Bronchial epithelial cell (primary cell): ENCODE measurements at regions not wholly inside any gene's neighbourhood (a gene's known extent, or its start where the extent isn't known, plus 50 kb on each side); places are given as distances from the start of the nearest gene placed in this dataset.

Experiments used
- DNase-seq: peaks from one replicate; pipeline ENCODE4 v3.0.0-alpha.2; 2010; ENCODE audit warnings: low read depth
- FAIRE-seq: peaks from 2 replicates; lab custom pipeline; 2011; peaks lifted over from hg19 to GRCh38; lab: Jason Lieb, UNC
- H3K27me3 ChIP-seq: 2 replicates; pipeline ENCODE4 v1.5.1; 2011; ENCODE audit warnings: low read length; ENCODE audit not compliant: control insufficient read depth, insufficient read depth
- H3K36me3 ChIP-seq: 2 replicates; pipeline ENCODE4 v1.5.1; 2011; ENCODE audit warnings: low read length; ENCODE audit not compliant: control insufficient read depth, insufficient read depth
- H3K4me3 ChIP-seq: 2 replicates; pipeline ENCODE4 v1.5.1; 2011; ENCODE audit warnings: mild to moderate bottlenecking, low read depth, low read length, control low read depth
- CTCF ChIP-seq: IDR thresholded peaks from 2 replicates; pipeline ENCODE4 v1.5.1; 2011; ENCODE audit warnings: mild to moderate bottlenecking, moderate library complexity, low read length, control low read depth, inconsistent platforms; ENCODE audit not compliant: insufficient read depth, severe bottlenecking

DNA sequence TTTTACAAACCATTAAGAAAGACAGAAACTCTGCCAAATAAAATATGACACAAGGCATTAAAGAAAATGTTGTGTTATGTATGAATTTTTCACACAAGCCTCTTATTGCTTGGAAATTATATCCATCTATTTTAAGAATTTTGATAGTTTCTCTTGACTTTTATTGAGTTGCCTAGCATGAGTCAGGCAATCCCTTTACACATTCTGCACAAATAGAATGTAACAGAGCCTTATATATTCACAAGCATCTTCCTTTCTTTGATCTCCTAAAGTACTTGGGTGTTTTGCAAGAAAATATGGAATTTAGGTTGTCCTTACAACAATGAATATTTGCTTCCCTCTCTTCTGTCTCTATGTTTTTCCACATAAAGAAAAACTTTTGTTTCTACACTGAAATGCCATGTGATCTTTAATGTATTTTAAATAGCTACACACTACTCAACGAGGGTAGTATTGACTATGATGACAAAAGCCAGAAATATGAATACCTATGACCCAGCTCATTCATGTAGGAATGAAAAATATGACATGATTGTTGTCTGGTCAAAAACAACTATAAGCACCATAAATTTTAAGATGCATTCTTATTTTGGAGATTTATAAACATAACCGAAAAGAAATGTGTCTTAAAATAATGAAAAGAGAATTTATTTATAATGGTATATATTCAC lies 398.8 kb downstream of the GUCY1A2 start:
- Histone ChIP-seq H3K4me3 (no peak overlapping the region), H3K36me3 (no peaks in the 10 kb centered on the region), H3K27me3 (no peaks in the 10 kb centered on the region)
- FAIRE-seq (no peak), DNase-seq (no peak)
- TF ChIP-seq CTCF: no peak

DNA sequence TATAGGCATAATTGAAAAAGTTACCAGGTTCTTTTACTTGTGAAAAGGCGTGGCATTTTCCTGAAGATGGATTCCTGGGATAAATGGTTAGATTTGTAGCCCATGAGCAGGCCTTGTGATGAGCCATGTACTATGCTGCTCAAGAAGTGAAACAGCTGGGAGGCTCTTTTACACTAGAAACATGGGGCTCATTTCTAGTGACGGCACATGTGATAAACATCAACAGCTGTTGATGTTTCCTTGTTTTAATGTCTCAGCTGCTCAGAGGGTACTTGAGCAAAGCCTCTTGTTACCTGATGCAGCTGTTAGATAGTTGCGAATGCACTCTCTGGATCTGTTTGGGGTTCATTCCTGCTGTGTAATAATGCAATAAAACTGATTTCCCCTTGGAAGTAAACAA lies 396.8 kb downstream of the GUCY1A2 start:
- DNase-seq: no peak
- Histone ChIP-seq H3K27me3 (no peaks in the 10 kb centered on the region), H3K36me3 (no peaks in the 10 kb centered on the region), H3K4me3 (no peak overlapping the region)
- no peak for TF ChIP-seq CTCF
- FAIRE-seq: no peak
